ENCODE measurements at regions not wholly inside any gene's neighbourhood (a gene's known extent, or its start where the extent isn't known, plus 50 kb on each side); places are given as distances from the start of the nearest gene placed in this dataset.

DNA sequence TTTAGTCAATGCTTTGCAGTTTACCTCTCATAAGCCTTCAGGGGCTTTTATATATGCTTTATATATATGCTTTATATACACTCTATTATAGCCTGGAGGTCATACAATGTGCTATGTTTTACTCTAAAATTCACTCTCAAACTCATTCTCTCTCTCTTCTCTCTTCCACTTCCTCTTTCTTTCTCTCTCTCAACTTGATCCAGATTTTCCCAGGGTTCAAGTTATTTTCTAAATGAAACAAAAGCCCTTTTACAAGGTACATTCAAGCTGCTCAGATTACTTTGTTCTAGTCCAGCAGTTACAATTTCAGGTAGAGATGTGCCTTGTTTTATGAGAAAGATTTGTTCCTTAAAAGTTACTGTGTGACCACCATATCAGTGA lies 79.6 kb upstream of the ACP3 start:
- H4K20me1 ChIP-seq (ENCODE audit: insufficient read depth), result no peaks in the 10 kb centered on the region
- no peak overlapping the region for H2AFZ ChIP-seq (ENCODE audit: low read depth)
- no peak for DNase-seq
- H3K9me2 ChIP-seq, result no peaks in the 10 kb centered on the region
- no peak overlapping the region for H3K9ac ChIP-seq
- H3K4me2 ChIP-seq, result no peak overlapping the region
- H3K4me3 ChIP-seq (ENCODE audit: low read depth in 2 of 2, low read length in 1 of 2), result no peak overlapping the region
- no peak overlapping the region for H3K27ac ChIP-seq (ENCODE audit: low read depth in 2 of 2, low read length in 1 of 2)
- no peaks in the 10 kb centered on the region for H3K36me3 ChIP-seq (replicated peaks in 1 of 2; ENCODE audit: control insufficient read depth in 1 of 2, insufficient read depth in 2 of 2, low read length in 1 of 2)
- no peaks in the 10 kb centered on the region for H3K4me1 ChIP-seq (ENCODE audit: control insufficient read depth in 1 of 2, insufficient read depth in 2 of 2, low read depth in 1 of 2, low read length in 1 of 2)
- no peaks in the 10 kb centered on the region; the same call in 1 of the 2 replicates for H3K27me3 ChIP-seq (ENCODE audit: insufficient read depth)
- TF ChIP-seq RFX5 (IDR thresholded peaks at IDR 0.05; ENCODE audit: low read length), result no peak
- TF ChIP-seq NRF1 (IDR thresholded peaks at IDR 0.05; ENCODE audit: low read depth, low read length), result no peak
- no peak for TF ChIP-seq SIN3A (IDR thresholded peaks at IDR 0.05; ENCODE audit: borderline replicate concordance, low read depth, low read length)
- no peak for TF ChIP-seq USF1 (IDR thresholded peaks at IDR 0.05; ENCODE audit: borderline replicate concordance, low read depth)
- TF ChIP-seq IRF3 (IDR thresholded peaks at IDR 0.05; ENCODE audit: low read depth, low read length), result no peak
- no peak for TF ChIP-seq NFIC (IDR thresholded peaks at IDR 0.05; ENCODE audit: borderline replicate concordance)
- TF ChIP-seq TEAD4 (IDR thresholded peaks at IDR 0.05; ENCODE audit: borderline replicate concordance, insufficient read depth), result no peak
- no peak for TF ChIP-seq FOSL2 (IDR thresholded peaks at IDR 0.05; ENCODE audit: borderline replicate concordance, low read depth)
- TF ChIP-seq, protein P1, sequence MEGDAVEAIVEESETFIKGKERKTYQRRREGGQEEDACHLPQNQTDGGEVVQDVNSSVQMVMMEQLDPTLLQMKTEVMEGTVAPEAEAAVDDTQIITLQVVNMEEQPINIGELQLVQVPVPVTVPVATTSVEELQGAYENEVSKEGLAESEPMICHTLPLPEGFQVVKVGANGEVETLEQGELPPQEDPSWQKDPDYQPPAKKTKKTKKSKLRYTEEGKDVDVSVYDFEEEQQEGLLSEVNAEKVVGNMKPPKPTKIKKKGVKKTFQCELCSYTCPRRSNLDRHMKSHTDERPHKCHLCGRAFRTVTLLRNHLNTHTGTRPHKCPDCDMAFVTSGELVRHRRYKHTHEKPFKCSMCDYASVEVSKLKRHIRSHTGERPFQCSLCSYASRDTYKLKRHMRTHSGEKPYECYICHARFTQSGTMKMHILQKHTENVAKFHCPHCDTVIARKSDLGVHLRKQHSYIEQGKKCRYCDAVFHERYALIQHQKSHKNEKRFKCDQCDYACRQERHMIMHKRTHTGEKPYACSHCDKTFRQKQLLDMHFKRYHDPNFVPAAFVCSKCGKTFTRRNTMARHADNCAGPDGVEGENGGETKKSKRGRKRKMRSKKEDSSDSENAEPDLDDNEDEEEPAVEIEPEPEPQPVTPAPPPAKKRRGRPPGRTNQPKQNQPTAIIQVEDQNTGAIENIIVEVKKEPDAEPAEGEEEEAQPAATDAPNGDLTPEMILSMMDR (IDR thresholded peaks at IDR 0.05), result no peak
- TF ChIP-seq, protein P2, sequence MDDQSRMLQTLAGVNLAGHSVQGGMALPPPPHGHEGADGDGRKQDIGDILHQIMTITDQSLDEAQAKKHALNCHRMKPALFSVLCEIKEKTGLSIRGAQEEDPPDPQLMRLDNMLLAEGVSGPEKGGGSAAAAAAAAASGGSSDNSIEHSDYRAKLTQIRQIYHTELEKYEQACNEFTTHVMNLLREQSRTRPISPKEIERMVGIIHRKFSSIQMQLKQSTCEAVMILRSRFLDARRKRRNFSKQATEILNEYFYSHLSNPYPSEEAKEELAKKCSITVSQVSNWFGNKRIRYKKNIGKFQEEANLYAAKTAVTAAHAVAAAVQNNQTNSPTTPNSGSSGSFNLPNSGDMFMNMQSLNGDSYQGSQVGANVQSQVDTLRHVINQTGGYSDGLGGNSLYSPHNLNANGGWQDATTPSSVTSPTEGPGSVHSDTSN (IDR thresholded peaks at IDR 0.05), result no peak
- TF ChIP-seq ZBTB33 (IDR thresholded peaks at IDR 0.05; ENCODE audit: borderline replicate concordance, low read depth), result no peak
- no peak for TF ChIP-seq POLR2AphosphoS5 (IDR thresholded peaks at IDR 0.05; ENCODE audit: low read depth, low read length)
- no peak for TF ChIP-seq RAD21 (IDR thresholded peaks at IDR 0.05; ENCODE audit: low read length)
- TF ChIP-seq USF2 (IDR thresholded peaks at IDR 0.05; ENCODE audit: borderline replicate concordance, low read depth, low read length), result no peak
- no peak for TF ChIP-seq GATA2 (CRISPR knock-in tag; IDR thresholded peaks at IDR 0.05)
- TF ChIP-seq FOXM1 (IDR thresholded peaks at IDR 0.05; ENCODE audit: low read depth), result no peak
- no peak for TF ChIP-seq FOXJ3 (CRISPR knock-in tag; IDR thresholded peaks at IDR 0.05)
- no peak for TF ChIP-seq SMC3 (IDR thresholded peaks at IDR 0.05; ENCODE audit: low read depth, low read length)
- CTCF ChIA-PET, result no interaction called here
- POLR2A ChIA-PET, result no interaction called here
- H3K79me2 ChIP-seq (ENCODE audit: insufficient read depth), result no peaks in the 10 kb centered on the region
- H3F3A ChIP-seq (replicated peaks; ENCODE audit: insufficient read depth), result no peaks in the 10 kb centered on the region
- H3K9me3 ChIP-seq, result no peaks in the 10 kb centered on the region
